Stimulated activated CD8-positive, alpha-beta memory T cell treated with anti-CD3 and anti-CD28 coated beads, Interleukin-15, amount 100 ng/mL, for 48 hours (primary cell): ENCODE measurements at regions not wholly inside any gene's neighbourhood (a gene's known extent, or its start where the extent isn't known, plus 50 kb on each side); places are given as distances from the start of the nearest gene placed in this dataset.
A peak's percentile ranks its signal among the peaks of the same experiment; 100 is the strongest.
"Not testable (repeated sequence)": the region's sequence is repeated elsewhere in the genome, so short reads cannot be mapped to it uniquely, and the experiment has no call there.

Experiments used
- DNase-seq, 2 donors: peaks; one replicate each; pipeline ENCODE4 v3.0.0-alpha.2; 2020; ENCODE audit warnings: low read depth in 2 of 2

GRCh38 chr4:153936121-153936520, 147.2 kb upstream of the SFRP2 start:
- DNase-seq: no peak

GRCh38 chr4:153934688-153935017, 145.8 kb upstream of the SFRP2 start:
- DNase-seq: no peak

- DNase-seq: no peak
Observed at GRCh38 chr4:153933915-153934687, 145.2 kb upstream of the SFRP2 start.

GRCh38 chr4:153931804-153932203, 142.9 kb upstream of the SFRP2 start:
- DNase-seq: no peak

GRCh38 chr4:153929675-153930074, 140.8 kb upstream of the SFRP2 start:
- no peak for DNase-seq

- DNase-seq: no peak
Observed at GRCh38 chr4:153927451-153927850, 138.6 kb upstream of the SFRP2 start.

GRCh38 chr4:153922148-153922547, 133.3 kb upstream of the SFRP2 start:
- DNase-seq: no peak

- DNase-seq: no peak
Observed at GRCh38 chr4:153919667-153920066, 130.8 kb upstream of the SFRP2 start.

GRCh38 chr4:153916273-153916755, 127.4 kb upstream of the SFRP2 start:
- peak; percentile 40 to 41 for DNase-seq

- no peak for DNase-seq
Observed at GRCh38 chr4:153912301-153912700, 123.4 kb upstream of the SFRP2 start.

- no peak for DNase-seq
Observed at GRCh38 chr4:153909672-153910071, 120.8 kb upstream of the SFRP2 start.

- no peak for DNase-seq
Observed at GRCh38 chr4:153906231-153906630, 117.3 kb upstream of the SFRP2 start.

- no peak for DNase-seq
Observed at GRCh38 chr4:153905231-153905630, 116.3 kb upstream of the SFRP2 start.

- DNase-seq: no peak
Observed at GRCh38 chr4:153904011-153904410, 115.1 kb upstream of the SFRP2 start.

GRCh38 chr4:153901220-153901619, 112.3 kb upstream of the SFRP2 start:
- DNase-seq: no peak

GRCh38 chr4:153900426-153900825, 111.5 kb upstream of the SFRP2 start:
- DNase-seq: no peak

GRCh38 chr4:153890761-153891160, 101.9 kb upstream of the SFRP2 start:
- DNase-seq: no peak

- DNase-seq: no peak
Observed at GRCh38 chr4:153887217-153887616, 98.3 kb upstream of the SFRP2 start.

GRCh38 chr4:153884325-153884724, 95.4 kb upstream of the SFRP2 start:
- DNase-seq: no peak

GRCh38 chr4:153880983-153881382, 92.1 kb upstream of the SFRP2 start:
- DNase-seq: no peak

- DNase-seq: no peak
Observed at GRCh38 chr4:153877898-153878297, 89.0 kb upstream of the SFRP2 start.

GRCh38 chr4:153873741-153874140, 84.9 kb upstream of the SFRP2 start:
- no peak for DNase-seq

- DNase-seq: not testable (repeated sequence)
Observed at GRCh38 chr4:153866766-153867165, 77.9 kb upstream of the SFRP2 start.

- no peak for DNase-seq
Observed at GRCh38 chr4:153852501-153852900, 63.6 kb upstream of the SFRP2 start.
